ENCODE measurements at regions not wholly inside any gene's neighbourhood (a gene's known extent, or its start where the extent isn't known, plus 50 kb on each side); places are given as distances from the start of the nearest gene placed in this dataset.

GRCh38 chr2:225999692-226000091 is 600.2 kb downstream of the NYAP2 start:
- no peak for DNase-seq

DNA sequence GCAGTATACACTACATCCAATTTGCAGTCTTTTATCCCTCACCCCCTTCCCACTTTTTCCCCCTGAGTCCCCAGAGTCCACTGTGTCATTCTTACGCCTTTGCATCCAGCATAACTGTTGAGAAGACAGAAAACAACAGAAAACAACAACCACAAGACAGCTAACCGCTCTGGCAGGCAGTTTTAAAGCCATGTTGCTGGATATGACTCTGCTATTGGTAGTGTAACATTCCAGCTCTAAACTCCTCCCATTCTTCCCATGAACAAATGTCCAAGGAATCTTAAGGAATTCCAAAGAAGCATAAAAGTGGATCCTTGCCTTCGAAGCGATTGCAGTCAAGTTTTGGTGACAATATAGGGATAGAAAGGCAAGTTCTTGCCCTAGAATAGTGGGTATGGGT is 599.1 kb downstream of the NYAP2 start:
- DNase-seq = no peak

DNA sequence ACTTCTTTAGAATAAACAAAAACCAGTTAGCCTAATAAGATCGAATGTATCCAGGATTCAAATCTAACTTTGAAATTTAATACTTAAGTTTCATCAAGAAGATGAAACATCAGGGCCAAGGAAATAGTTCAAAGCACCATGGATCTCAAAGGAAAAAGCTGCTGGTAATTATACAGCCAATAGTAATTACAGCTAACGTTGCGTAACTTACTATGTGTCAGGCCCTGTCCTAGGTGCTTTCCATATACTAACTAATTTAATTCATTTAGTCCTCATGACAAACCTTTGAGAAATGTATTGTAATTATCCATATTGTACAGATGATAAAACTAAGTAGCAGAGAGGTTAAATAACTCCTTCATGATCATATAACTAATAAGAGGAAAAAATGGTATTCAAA is 598.6 kb downstream of the NYAP2 start:
- no peak for DNase-seq

GRCh38 chr2:225996462-225996828 is 596.9 kb downstream of the NYAP2 start:
- no peak for DNase-seq

DNA sequence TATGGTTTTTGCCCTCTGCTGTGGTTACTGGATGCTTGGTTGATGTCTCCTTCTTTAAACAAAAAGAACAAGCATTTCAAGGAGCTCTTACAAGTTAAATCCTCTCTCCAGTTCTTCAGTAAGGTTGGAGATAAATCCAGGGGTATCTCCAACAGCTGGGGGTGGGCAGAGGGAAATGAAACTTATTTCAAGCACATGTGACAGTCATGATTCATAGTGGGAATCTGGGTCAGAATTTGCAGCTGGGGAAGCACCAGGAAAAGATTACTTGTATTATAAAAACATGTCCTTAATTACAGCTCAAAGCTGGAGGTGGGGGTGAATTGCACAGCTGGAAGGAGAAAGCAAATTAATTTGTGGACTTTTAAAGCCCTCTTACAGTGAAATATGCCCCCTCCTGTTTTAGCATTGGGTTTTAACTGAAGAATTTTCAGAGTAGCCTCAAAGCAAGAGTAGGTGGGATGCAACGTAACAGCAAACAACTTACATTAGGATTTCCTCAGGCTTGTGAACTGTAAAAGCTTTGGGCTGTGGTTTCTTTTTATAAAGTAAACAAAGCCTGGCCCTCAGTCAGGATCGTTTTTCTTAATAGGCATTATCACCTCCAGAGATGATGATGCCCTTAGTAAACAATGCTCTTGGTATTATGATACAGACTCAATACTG is 596.4 kb downstream of the NYAP2 start:
- no peak for DNase-seq

- DNase-seq = no peak
Measured at GRCh38 chr2:225994748-225995405, 595.4 kb downstream of the NYAP2 start.

DNA sequence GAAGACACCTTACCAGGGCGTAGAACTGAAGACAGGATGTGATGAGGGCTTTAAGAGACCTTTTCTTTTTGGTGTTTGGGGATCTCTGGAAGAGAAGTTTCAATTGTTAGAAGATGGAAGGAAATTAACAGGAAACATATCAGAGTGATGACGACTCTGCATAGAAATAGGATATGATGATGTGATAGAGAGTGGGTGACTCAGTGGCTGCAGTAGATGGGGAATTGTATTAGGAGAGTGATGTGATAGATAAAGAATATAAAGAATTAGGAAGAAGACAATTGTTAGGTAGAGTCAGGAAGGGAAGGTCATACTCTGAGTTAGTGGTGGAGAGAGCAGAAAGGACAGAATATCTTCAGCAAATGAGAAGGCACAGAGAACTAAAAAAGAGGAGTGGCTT is 593.9 kb downstream of the NYAP2 start:
- no peak for DNase-seq

DNA sequence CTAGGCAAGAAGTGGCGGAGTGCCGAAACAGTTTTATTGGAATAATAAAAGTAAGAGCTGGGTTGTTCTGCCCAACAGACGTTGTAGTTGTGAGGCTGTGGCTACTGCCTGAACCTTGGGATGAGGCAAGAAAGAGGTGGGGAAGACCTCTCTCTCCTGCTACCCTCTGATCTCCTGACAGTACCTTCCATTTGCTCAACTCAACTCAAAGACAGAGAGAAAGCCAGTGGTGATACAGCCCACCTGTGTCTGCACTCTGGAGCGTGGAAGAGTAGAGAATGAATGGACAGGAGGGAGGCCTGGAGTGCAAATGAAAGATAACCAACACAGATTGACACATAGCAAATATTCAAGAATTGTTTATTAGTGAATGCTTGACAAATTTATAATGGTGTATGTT is 590.3 kb downstream of the NYAP2 start:
- no peak for DNase-seq

GRCh38 chr2:225980372-225980771 is 580.9 kb downstream of the NYAP2 start:
- no peak for DNase-seq

DNA sequence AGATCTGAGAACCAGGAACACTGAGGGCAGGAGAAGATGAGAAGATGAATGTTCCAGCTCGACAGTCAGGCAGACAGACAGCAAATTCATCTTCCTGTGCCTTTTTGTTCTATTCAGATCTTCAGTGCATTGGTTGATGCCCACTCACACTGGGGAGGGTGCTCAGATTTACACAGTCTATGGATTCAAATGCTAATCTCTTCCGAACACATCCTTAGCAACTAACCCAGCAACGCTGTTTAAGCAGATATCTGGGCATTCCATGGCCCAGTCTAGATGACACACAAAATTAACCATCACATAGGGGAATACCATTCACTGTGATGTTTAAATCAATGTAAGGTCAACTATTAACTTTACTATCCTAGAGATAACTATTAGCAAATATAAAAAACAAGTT is 571.9 kb downstream of the NYAP2 start:
- DNase-seq = no peak

- DNase-seq = no peak
Measured at GRCh38 chr2:225948903-225949302, 549.4 kb downstream of the NYAP2 start.

- DNase-seq = no peak
Measured at GRCh38 chr2:225938991-225939390, 539.5 kb downstream of the NYAP2 start.

- no peak for DNase-seq
Measured at GRCh38 chr2:225937625-225938187, 538.2 kb downstream of the NYAP2 start.

DNA sequence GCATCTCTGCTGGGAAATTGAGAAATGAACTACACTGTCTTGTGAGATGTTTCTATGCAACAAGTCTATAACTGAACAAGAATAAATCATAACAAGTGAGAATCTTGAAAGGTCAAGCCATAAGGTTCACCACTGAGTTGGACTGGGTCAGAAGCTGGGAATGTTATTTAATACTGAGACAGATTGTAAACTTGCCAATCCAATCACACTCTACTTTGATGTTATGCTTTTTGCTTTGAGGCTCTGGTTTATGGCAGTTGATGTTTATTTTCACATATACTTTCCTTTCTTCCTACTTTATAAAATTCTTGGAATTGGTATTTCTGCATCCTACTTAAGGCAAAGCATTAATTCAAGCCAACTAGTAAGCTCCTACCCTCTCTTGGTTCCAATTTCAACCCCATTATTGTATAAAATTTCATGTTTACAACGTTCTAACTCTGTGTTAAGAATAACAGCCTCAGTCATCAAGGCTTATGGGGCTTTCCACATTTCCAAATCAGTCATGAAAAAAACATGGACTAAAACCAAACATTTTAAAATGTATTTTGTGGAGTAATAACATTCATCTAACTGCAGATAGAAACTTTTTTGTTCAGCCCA is 533.4 kb downstream of the NYAP2 start:
- DNase-seq = no peak

DNA sequence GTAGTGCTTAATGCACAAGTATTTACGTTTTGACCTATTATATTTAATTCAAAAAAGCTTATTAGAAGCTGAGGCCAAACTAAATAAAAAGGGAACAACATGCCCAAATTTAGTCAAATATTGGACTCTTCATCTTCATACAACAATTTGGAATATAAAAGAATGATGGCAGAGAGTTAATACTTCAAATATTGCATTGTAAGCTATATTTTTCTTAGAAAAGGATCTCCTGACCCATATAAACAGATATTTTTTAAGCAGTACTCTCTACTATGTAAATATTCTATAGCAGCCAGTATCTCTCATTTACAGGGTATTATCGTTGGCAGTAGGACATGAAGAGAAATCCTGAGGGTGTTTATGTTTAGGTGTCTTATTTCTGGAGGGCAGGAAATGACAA is 531.2 kb downstream of the NYAP2 start:
- no peak for DNase-seq

GRCh38 chr2:225920621-225921220 is 521.2 kb downstream of the NYAP2 start:
- DNase-seq = no peak

DNA sequence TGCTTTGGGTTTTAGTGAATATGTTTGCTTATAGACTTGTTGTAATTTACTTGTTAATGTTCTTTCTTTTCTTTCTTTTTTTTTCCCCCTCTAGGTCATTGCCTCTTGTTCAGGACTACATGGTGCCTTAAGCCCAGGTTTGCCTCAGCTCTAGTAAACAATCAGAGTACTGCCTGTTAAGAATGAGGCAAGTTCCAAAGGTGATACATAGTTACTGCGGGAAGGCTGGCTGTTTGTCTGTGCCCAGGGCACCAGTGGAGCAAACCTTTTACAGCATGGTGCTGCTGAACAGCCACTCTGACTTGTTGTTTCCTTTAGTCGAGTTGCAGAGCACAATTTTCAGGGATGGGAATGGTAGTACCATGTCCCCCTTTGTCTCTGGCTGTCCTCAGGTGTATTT is 517.2 kb downstream of the NYAP2 start:
- no peak for DNase-seq

- no peak for DNase-seq
Measured at GRCh38 chr2:225911019-225911418, 511.5 kb downstream of the NYAP2 start.

- no peak for DNase-seq
Measured at GRCh38 chr2:225895126-225895525, 495.6 kb downstream of the NYAP2 start.

- DNase-seq = no peak
Measured at GRCh38 chr2:225894236-225894980, 494.9 kb downstream of the NYAP2 start.

DNA sequence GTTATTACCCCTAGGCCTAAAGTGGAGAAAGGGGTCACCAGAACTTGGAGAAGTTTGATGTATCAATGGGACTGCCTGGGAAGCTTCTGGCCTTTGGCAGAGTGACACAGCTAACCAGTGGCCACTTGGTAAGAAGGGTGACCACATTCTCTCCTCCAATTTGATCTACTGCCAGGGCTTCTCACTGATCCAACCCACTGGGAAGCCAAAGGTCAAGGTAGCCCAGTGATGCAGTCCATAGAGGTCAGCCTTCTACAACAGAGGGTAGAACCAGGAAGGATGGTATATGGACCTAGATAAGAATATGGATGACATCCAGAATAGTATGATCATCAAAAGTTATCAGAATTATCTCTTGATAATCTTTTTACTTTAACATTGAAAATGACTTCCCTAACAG is 493.6 kb downstream of the NYAP2 start:
- no peak for DNase-seq

DNA sequence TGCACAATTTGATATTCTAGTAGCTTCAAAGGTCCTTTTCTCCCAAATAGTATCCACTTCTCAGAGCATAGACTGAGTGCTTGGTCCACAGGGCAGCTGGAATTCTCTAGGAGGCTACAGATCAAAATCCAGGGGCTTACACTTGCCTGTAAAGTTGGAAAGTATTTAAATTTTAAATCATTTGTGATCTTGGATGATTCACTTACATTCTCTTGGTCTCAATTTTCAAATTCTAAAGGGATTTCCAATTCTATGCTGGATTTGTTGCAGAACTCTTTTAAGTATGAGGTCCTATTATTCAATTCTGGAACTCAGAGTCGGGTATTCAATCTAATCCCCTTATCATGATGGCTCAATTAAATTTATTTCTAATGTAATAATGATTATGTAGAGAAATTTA is 492.3 kb downstream of the NYAP2 start:
- DNase-seq = no peak

- DNase-seq = no peak
Measured at GRCh38 chr2:225891013-225891412, 491.5 kb downstream of the NYAP2 start.

Data from CD4-positive, alpha-beta T cell treated with Interferon gamma for 1 hour (primary cell).